ENCODE measurements at regions not wholly inside any gene's neighbourhood (a gene's known extent, or its start where the extent isn't known, plus 50 kb on each side); places are given as distances from the start of the nearest gene placed in this dataset.

- Histone ChIP-seq H3K27ac (ENCODE audit: low read depth, low read length) (no peak overlapping the region), H3K27me3 (ENCODE audit: insufficient read depth, low read length) (no peaks in the 10 kb centered on the region), H3K4me2 (ENCODE audit: insufficient read depth, low read length) (no peak overlapping the region), H3K4me1 (ENCODE audit: insufficient read depth, low read length) (no peaks in the 10 kb centered on the region), H4K20me1 (ENCODE audit: insufficient read depth, low read length) (no peaks in the 10 kb centered on the region), H3K4me3 (ENCODE audit: insufficient read depth, low read length) (no peak overlapping the region), H3K9me3 (ENCODE audit: low read depth, low read length) (no peaks in the 10 kb centered on the region), H3K79me2 (ENCODE audit: insufficient read depth, low read length) (no peaks in the 10 kb centered on the region), H3K36me3 (ENCODE audit: insufficient read depth, low read length) (no peaks in the 10 kb centered on the region), H2AFZ (ENCODE audit: low read length) (no peak overlapping the region)
- DNase-seq (ENCODE audit: insufficient read length, low spot score, missing footprints) = no peak
- no peak for TF ChIP-seq CTCF (IDR thresholded peaks at IDR 0.05; ENCODE audit: extremely low read depth, low read depth, low read length)
Observed at GRCh38 chr16:64730261-64730660, 391.6 kb downstream of the CDH11 start.

- H4K20me1 ChIP-seq (ENCODE audit: insufficient read depth, low read length) = no peaks in the 10 kb centered on the region
- H3K79me2 ChIP-seq (ENCODE audit: insufficient read depth, low read length) = no peaks in the 10 kb centered on the region
- no peak overlapping the region for H3K4me2 ChIP-seq (ENCODE audit: insufficient read depth, low read length)
- no peaks in the 10 kb centered on the region for H3K4me1 ChIP-seq (ENCODE audit: insufficient read depth, low read length)
- H3K4me3 ChIP-seq (ENCODE audit: insufficient read depth, low read length) = no peak overlapping the region
- H2AFZ ChIP-seq (ENCODE audit: low read length) = no peak overlapping the region
- no peaks in the 10 kb centered on the region for H3K36me3 ChIP-seq (ENCODE audit: insufficient read depth, low read length)
- TF ChIP-seq CTCF (IDR thresholded peaks at IDR 0.05; ENCODE audit: extremely low read depth, low read depth, low read length) = no peak
- H3K27ac ChIP-seq (ENCODE audit: low read depth, low read length) = no peak overlapping the region
- H3K27me3 ChIP-seq (ENCODE audit: insufficient read depth, low read length) = no peaks in the 10 kb centered on the region
- DNase-seq (ENCODE audit: insufficient read length, low spot score, missing footprints) = no peak
- H3K9me3 ChIP-seq (ENCODE audit: low read depth, low read length) = no peaks in the 10 kb centered on the region
Observed at GRCh38 chr16:64724339-64724738, 397.5 kb downstream of the CDH11 start.

- Histone ChIP-seq H4K20me1 (ENCODE audit: insufficient read depth, low read length) (no peaks in the 10 kb centered on the region), H3K79me2 (ENCODE audit: insufficient read depth, low read length) (no peaks in the 10 kb centered on the region), H2AFZ (ENCODE audit: low read length) (no peak overlapping the region), H3K36me3 (ENCODE audit: insufficient read depth, low read length) (no peaks in the 10 kb centered on the region), H3K9me3 (ENCODE audit: low read depth, low read length) (no peaks in the 10 kb centered on the region), H3K4me1 (ENCODE audit: insufficient read depth, low read length) (no peaks in the 10 kb centered on the region), H3K27me3 (ENCODE audit: insufficient read depth, low read length) (no peaks in the 10 kb centered on the region), H3K4me3 (ENCODE audit: insufficient read depth, low read length) (no peak overlapping the region), H3K27ac (ENCODE audit: low read depth, low read length) (no peak overlapping the region), H3K4me2 (ENCODE audit: insufficient read depth, low read length) (no peak overlapping the region)
- no peak for DNase-seq (ENCODE audit: insufficient read length, low spot score, missing footprints)
- no peak for TF ChIP-seq CTCF (IDR thresholded peaks at IDR 0.05; ENCODE audit: extremely low read depth, low read depth, low read length)
Observed at GRCh38 chr16:64718486-64718885, 403.4 kb downstream of the CDH11 start.

GRCh38 chr16:64717871-64718270 is 404.0 kb downstream of the CDH11 start:
- Histone ChIP-seq H3K4me2 (ENCODE audit: insufficient read depth, low read length) (no peak overlapping the region), H3K27me3 (ENCODE audit: insufficient read depth, low read length) (no peaks in the 10 kb centered on the region), H3K4me3 (ENCODE audit: insufficient read depth, low read length) (no peak overlapping the region), H3K27ac (ENCODE audit: low read depth, low read length) (no peak overlapping the region), H3K4me1 (ENCODE audit: insufficient read depth, low read length) (no peaks in the 10 kb centered on the region), H3K36me3 (ENCODE audit: insufficient read depth, low read length) (no peaks in the 10 kb centered on the region), H4K20me1 (ENCODE audit: insufficient read depth, low read length) (no peaks in the 10 kb centered on the region), H3K9me3 (ENCODE audit: low read depth, low read length) (no peaks in the 10 kb centered on the region), H3K79me2 (ENCODE audit: insufficient read depth, low read length) (no peaks in the 10 kb centered on the region), H2AFZ (ENCODE audit: low read length) (no peak overlapping the region)
- TF ChIP-seq CTCF (IDR thresholded peaks at IDR 0.05; ENCODE audit: extremely low read depth, low read depth, low read length) = no peak
- no peak for DNase-seq (ENCODE audit: insufficient read length, low spot score, missing footprints)

Data from osteoblast (primary cell).